ENCODE measurements at regions not wholly inside any gene's neighbourhood (a gene's known extent, or its start where the extent isn't known, plus 50 kb on each side); places are given as distances from the start of the nearest gene placed in this dataset.

DNA sequence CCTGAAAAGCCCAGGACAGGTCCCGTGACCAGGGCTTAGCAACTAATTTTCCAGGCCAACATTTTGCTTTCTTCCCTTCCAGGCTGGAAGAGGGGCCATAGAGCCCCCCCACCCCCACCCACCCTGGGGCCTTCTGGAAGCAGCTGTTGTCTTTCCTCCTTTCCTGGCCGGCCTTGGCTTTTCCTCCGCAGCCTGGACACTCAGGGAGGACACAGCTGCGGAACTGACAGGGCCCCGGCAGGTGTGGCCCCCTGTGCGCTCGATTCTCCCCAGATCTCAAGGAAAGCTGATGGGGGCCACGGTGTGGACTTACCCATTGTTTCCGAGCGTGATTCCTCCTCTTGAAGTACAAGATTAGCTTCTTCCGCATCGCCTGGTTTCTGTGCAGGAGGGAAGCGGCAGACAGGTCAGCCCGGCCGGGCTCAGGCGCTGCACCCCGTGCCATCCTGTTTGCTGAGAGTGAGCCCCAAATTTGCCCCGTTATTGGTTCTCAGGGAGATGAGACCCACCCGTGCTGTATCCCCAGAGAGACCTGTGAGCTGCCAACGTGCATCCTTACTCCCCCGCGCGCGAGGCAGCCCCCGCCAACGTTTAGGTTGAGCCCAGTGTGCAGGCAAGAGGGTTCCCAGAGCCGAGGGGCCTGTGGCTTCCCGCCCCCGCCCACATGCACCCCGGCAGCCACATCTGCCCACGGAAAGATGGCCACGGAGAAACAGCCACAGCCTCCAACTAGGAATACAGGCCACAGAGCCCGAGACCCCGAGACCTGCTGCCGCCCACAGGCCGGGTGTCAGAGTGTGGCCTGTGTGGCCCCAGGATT is 129.6 kb downstream of the NCOR2 start:
- no peak for DNase-seq
- peaks cover 26% of the 10 kb centered on the region for H3F3A ChIP-seq (ENCODE audit: insufficient read depth)
- no peaks in the 10 kb centered on the region for H3K9me2 ChIP-seq (ENCODE audit: insufficient read depth)
- H3K27me3 ChIP-seq (replicated peaks; ENCODE audit: insufficient read depth): no peaks in the 10 kb centered on the region
- H3K4me2 ChIP-seq (ENCODE audit: unreplicated experiment): no peak overlapping the region
- no peak overlapping the region for H3K4me3 ChIP-seq
- no peaks in the 10 kb centered on the region for H3K36me3 ChIP-seq (ENCODE audit: low read depth)
- in situ Hi-C loops (cut with MboI): no loop called here
- peaks cover 11% of the 10 kb centered on the region for H3K79me2 ChIP-seq (ENCODE audit: insufficient read depth)
- no peaks in the 10 kb centered on the region for H4K20me1 ChIP-seq (ENCODE audit: insufficient read depth)
- WGBS, 2 experiments (ENCODE audit: low coverage in 1 of 2, low lambda C conversion rate in 2 of 2, missing lambda C conversion rate in 2 of 2): 85 to 93% methylated on average over 28 to 36 of the region's 36 CpGs
- no peak overlapping the region for H3K27ac ChIP-seq
- no peaks in the 10 kb centered on the region for H3K9me3 ChIP-seq (ENCODE audit: low read depth)
- no peak overlapping the region for H2AFZ ChIP-seq
- TF ChIP-seq EZH2 (IDR thresholded peaks at IDR 0.05; ENCODE audit: insufficient read depth, poor library complexity, severe bottlenecking) (no peak), EZH2phosphoT487 (IDR thresholded peaks at IDR 0.05; ENCODE audit: insufficient read depth, low read depth) (no peak)
- peaks cover 27% of the 10 kb centered on the region for H3K4me1 ChIP-seq (ENCODE audit: insufficient read depth)
- H3K9ac ChIP-seq: no peak overlapping the region

DNA sequence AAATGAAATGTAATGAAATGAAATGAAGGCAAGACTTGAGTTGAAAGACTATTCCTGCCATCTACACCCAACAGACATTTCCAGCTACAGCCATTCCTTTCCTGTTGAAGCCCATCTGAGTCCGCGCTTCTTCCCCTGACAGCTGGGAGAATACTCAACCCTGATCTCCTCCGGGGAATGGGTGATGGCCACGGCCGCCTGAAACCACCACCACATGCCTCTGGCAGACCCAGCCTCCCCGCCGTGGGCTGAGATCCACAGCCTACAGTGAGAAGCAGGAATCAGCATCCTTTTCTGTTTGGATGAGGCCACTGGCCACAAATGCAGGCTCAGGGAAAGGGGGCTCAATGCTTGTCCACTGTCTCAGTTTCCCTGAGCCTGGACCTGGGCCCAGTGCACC is 130.3 kb downstream of the NCOR2 start:
- H3K27ac ChIP-seq: no peak overlapping the region
- no peak overlapping the region for H3K9ac ChIP-seq
- in situ Hi-C loops (cut with MboI): no loop called here
- no peak overlapping the region for H3K4me3 ChIP-seq
- H4K20me1 ChIP-seq (ENCODE audit: insufficient read depth): no peaks in the 10 kb centered on the region
- no peaks in the 10 kb centered on the region for H3K9me2 ChIP-seq (ENCODE audit: insufficient read depth)
- no peak for DNase-seq
- peaks cover 20% of the 10 kb centered on the region for H3K4me1 ChIP-seq (ENCODE audit: insufficient read depth)
- H3K4me2 ChIP-seq (ENCODE audit: unreplicated experiment): no peak overlapping the region
- no peak overlapping the region for H2AFZ ChIP-seq
- peaks cover 20% of the 10 kb centered on the region for H3F3A ChIP-seq (ENCODE audit: insufficient read depth)
- WGBS, 2 experiments (ENCODE audit: low coverage in 1 of 2, low lambda C conversion rate in 2 of 2, missing lambda C conversion rate in 2 of 2): 75 to 80% methylated on average over 7 of the region's 7 CpGs
- H3K36me3 ChIP-seq (ENCODE audit: low read depth): no peaks in the 10 kb centered on the region
- TF ChIP-seq EZH2 (IDR thresholded peaks at IDR 0.05; ENCODE audit: insufficient read depth, poor library complexity, severe bottlenecking): no peak
- no peak for TF ChIP-seq EZH2phosphoT487 (IDR thresholded peaks at IDR 0.05; ENCODE audit: insufficient read depth, low read depth)
- peaks cover 11% of the 10 kb centered on the region for H3K79me2 ChIP-seq (ENCODE audit: insufficient read depth)
- H3K9me3 ChIP-seq (ENCODE audit: low read depth): no peaks in the 10 kb centered on the region
- no peaks in the 10 kb centered on the region for H3K27me3 ChIP-seq (replicated peaks; ENCODE audit: insufficient read depth)

DNA sequence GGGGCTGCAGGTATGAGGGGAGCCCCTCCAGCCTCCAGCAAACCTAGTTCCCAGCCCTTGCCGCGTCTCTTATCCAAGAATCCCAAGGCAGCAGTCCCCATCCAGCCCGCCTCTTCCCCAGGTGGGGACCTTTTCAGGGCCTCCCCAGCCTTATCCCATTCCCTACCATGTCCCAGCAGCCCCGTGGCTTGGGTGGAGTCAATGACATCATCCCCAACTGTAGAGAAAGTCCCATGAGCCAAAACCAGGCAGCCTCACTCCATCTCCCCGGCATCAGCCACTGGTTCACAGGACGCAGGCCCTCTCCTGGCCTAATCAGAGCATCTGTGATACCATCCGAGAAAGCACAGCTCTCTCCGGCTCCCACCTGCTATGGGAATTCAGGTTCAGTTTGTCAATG is 131.0 kb downstream of the NCOR2 start:
- WGBS, 2 experiments (ENCODE audit: low coverage in 1 of 2, low lambda C conversion rate in 2 of 2, missing lambda C conversion rate in 2 of 2): 67 to 70% methylated on average over 8 of the region's 8 CpGs
- Histone ChIP-seq H3K79me2 (ENCODE audit: insufficient read depth) (peaks cover 11% of the 10 kb centered on the region), H3K9me2 (ENCODE audit: insufficient read depth) (no peaks in the 10 kb centered on the region), H2AFZ (no peak overlapping the region), H3K27me3 (replicated peaks; ENCODE audit: insufficient read depth) (no peaks in the 10 kb centered on the region), H3F3A (ENCODE audit: insufficient read depth) (peaks cover 15% of the 10 kb centered on the region), H3K27ac (no peak overlapping the region), H3K4me2 (ENCODE audit: unreplicated experiment) (no peak overlapping the region), H3K9ac (no peak overlapping the region), H3K4me1 (ENCODE audit: insufficient read depth) (peaks cover 14% of the 10 kb centered on the region), H3K9me3 (ENCODE audit: low read depth) (no peaks in the 10 kb centered on the region), H3K4me3 (no peak overlapping the region), H3K36me3 (ENCODE audit: low read depth) (no peaks in the 10 kb centered on the region), H4K20me1 (ENCODE audit: insufficient read depth) (no peaks in the 10 kb centered on the region)
- in situ Hi-C loops (cut with MboI): no loop called here
- TF ChIP-seq EZH2 (IDR thresholded peaks at IDR 0.05; ENCODE audit: insufficient read depth, poor library complexity, severe bottlenecking) (no peak), EZH2phosphoT487 (IDR thresholded peaks at IDR 0.05; ENCODE audit: insufficient read depth, low read depth) (no peak)
- peak; percentile 60 for DNase-seq

DNA sequence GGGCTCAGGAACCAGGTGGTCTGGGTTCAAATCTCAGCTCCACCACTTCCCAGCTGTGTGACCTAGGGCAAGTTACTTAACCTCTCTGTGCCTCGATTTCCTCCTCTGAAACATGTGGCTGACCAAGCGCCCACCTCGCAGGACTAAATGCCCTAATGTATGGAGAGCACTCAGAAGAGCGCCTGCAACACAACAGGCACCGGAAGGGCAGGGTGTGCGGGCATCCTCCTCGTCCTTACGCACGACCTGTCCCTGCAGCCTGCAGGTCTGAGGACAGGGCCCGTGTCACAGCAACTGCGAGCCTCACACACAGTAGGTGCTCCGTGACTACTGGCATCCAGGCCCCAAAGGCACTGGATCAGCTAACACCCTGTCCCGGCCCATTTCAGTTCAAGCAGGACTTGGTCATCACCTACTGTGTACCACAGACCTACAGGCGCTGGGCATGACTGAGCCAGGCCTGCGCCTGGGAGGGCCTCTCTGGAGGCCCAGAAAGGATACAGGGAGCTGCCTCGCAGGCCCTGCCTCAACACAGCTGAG is 131.5 kb downstream of the NCOR2 start:
- no peak overlapping the region for H3K27ac ChIP-seq
- no peak overlapping the region for H3K9ac ChIP-seq
- no peak for DNase-seq
- H3K4me2 ChIP-seq (ENCODE audit: unreplicated experiment): no peak overlapping the region
- no peaks in the 10 kb centered on the region for H3K36me3 ChIP-seq (ENCODE audit: low read depth)
- H3K79me2 ChIP-seq (ENCODE audit: insufficient read depth): peaks cover 11% of the 10 kb centered on the region
- H3K4me1 ChIP-seq (ENCODE audit: insufficient read depth): peaks cover 10% of the 10 kb centered on the region
- H3K4me3 ChIP-seq: no peak overlapping the region
- no peaks in the 10 kb centered on the region for H3K9me3 ChIP-seq (ENCODE audit: low read depth)
- peaks cover 10% of the 10 kb centered on the region; the same call in 1 of the 2 replicates for H3F3A ChIP-seq (ENCODE audit: insufficient read depth)
- no peak for TF ChIP-seq EZH2phosphoT487 (IDR thresholded peaks at IDR 0.05; ENCODE audit: insufficient read depth, low read depth)
- no peak for TF ChIP-seq EZH2 (IDR thresholded peaks at IDR 0.05; ENCODE audit: insufficient read depth, poor library complexity, severe bottlenecking)
- H4K20me1 ChIP-seq (ENCODE audit: insufficient read depth): no peaks in the 10 kb centered on the region
- H3K27me3 ChIP-seq (replicated peaks; ENCODE audit: insufficient read depth): no peaks in the 10 kb centered on the region
- no peaks in the 10 kb centered on the region for H3K9me2 ChIP-seq (ENCODE audit: insufficient read depth)
- H2AFZ ChIP-seq: no peak overlapping the region
- in situ Hi-C loops (cut with MboI): no loop called here
- WGBS, 2 experiments (ENCODE audit: low coverage in 1 of 2, low lambda C conversion rate in 2 of 2, missing lambda C conversion rate in 2 of 2): 92 to 93% methylated on average over 15 to 16 of the region's 16 CpGs

Measured in GM23248 (cell line).